ENCODE measurements at regions not wholly inside any gene's neighbourhood (a gene's known extent, or its start where the extent isn't known, plus 50 kb on each side); places are given as distances from the start of the nearest gene placed in this dataset.

DNA sequence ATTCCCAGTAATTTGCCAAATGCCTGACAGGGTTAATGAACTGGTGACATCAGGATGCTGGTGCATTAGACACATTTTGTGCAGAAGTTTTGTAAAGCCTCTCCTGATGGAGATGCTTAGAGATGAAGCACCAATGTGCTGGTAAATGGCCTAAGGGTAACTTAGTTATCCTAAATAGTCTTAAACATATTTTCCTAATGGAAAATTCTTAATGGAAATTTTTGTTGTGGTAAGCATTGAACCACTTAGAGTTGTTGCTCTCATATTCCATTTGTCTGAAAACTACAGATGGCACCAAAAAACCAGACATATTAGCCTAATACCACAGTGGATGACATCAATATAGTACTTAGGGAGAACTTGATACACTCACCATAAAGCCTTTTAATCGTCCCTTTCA, 154.5 kb upstream of the ANK2 start:
- no peak for DNase-seq (ENCODE audit: low spot score)

- no peak for DNase-seq (ENCODE audit: low spot score)
Observed at GRCh38 chr4:112895811-112896608, 153.4 kb upstream of the ANK2 start.

GRCh38 chr4:112896609-112897190, 152.8 kb upstream of the ANK2 start:
- DNase-seq (ENCODE audit: low spot score): no peak

DNA sequence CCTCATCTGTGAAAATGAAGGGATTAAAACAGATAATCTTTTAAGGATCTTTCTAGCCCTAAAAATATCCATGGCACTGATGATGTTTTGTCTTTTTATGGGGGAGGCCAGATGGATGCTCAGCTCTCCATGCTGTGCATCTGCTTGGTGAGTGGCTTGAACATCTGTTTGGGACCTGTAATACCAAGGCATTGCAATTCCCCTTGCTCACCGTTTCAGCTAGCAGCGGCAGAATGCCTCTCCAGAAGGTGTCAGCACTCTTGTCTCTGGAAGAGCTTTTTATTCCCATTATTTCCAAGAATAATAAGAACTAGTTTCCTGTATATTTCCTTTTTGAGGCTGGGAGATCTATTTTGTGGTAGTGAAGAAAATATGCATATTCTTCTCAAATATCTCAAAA, 151.9 kb upstream of the ANK2 start:
- DNase-seq (ENCODE audit: low spot score): no peak

DNA sequence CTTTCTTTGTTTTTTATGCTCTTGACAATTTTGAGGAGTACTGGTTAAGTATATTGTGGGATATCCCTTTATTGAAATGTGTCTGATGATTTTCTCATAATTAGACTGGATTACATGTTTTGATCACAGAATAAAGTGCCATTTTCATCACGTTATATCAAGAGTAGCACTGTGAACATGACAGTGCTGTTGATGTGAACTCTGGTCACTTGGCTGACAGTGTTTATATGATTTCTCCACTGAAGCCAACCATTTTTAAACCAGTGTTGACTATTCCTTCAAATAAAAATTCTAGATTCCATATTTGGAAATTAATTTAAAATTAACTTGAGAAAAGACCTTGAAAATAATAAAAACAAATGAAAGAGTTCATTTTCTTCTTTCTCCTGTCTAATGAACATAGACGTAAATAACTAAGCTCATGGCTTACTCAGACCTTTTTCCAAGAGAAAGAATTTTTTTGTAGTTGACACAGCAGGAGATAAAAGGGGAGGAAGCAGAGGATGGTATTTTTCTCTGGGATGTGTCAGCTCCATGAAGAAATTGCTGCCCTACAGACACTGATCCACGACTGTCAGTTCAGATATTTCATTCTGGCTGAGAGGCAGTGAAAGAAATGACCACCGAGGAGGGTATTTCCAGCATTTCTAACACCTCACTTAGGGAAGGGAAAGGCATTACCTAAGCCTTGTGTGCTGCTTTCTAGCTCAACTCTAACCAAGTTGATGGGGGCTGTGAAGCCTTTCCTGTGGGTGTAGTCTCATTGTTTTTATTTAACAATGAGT, 150.9 kb upstream of the ANK2 start:
- DNase-seq (ENCODE audit: low spot score): no peak

DNA sequence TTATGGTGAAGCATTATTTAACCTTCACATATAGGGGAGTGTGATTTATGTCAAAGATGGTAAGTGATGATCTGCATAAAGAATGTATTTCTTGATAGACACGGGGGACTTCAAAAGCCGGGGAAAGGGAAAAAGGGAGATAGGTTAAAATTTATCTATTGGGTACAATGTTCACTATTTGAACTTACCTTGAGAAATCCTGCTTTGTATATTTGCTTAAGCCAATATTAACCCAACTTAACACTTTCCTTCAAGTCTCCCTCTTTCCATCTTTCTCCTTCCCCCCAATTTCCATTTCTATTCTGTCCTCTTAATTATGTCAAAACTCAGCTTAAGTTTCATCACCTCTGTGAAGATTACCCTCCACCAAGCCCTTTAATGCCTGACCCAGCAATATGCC, 149.0 kb upstream of the ANK2 start:
- DNase-seq (ENCODE audit: low spot score): no peak

- DNase-seq (ENCODE audit: low spot score): no peak
Observed at GRCh38 chr4:112901962-112902411, 147.5 kb upstream of the ANK2 start.

- DNase-seq (ENCODE audit: low spot score): no peak
Observed at GRCh38 chr4:112905728-112906127, 143.7 kb upstream of the ANK2 start.

DNA sequence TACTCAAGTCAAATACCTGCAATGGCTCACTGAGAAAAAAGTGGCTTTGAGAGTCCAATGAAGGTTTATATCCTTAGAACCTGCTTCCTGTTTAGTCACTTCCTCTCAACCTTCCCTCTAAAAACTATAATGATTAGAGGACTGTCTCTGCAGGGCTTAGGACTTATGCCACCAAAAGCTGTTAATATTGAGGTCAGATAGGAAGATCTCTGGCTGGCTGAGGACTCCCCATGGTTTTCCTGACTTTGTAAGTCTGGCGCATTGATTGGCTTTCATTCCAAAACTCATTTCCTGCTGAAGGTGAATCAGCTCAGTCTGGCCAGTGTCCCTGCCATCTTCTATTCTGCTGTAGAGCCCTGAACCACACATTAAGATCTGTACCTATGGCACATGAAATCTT, 140.9 kb upstream of the ANK2 start:
- DNase-seq (ENCODE audit: low spot score): peak; percentile 9

DNA sequence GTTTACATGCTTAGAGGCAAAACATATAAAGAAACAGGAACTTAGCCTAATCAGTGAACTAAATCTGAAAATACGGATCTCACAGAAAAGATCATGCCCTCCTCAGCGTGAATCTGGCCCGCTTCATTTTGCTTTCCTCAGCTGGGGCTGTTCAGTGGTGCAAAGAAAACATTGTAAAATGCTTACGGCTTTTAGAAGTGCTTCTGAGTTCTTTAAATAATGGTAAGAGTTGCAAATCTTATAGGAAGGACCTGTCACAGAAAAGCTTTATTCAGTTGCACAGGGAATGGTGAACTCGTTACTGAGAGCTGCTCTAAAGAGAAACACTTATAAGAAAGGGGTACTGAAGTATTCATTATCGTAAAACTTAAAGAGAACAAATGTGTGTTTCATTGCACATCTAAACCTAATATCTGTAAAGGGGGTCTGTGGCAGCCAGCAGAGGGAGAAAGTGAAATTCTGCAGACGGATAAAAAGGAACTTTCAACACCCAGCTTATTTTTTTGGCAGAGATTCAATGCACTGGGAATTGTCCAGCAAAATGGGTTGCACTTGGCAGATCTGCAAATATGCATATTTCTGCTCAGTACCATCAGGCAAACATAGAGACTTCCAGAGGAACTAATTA, 139.2 kb upstream of the ANK2 start:
- no peak for DNase-seq (ENCODE audit: low spot score)

DNA sequence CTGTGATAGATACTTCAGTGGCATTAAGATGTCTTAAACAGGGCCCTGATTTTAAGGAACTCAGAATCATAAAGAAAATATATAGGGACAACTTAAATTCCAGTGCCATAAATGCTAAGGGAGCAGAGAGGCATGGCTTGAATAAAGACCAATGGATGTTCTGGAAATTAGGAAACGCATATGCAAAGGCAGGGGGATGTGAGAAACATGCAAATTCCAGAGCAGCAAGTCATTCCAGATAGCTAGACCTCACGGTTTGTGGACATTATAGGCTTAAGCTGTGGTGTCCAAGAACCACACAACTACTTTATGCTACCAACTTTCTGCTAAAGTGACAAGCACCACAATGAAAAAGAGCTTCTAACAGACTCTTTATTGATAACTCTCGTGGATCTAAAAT, 132.6 kb upstream of the ANK2 start:
- DNase-seq (ENCODE audit: low spot score): no peak

GRCh38 chr4:112923516-112923915, 125.9 kb upstream of the ANK2 start:
- no peak for DNase-seq (ENCODE audit: low spot score)

GRCh38 chr4:112926819-112927218, 122.6 kb upstream of the ANK2 start:
- DNase-seq (ENCODE audit: low spot score): no peak

DNA sequence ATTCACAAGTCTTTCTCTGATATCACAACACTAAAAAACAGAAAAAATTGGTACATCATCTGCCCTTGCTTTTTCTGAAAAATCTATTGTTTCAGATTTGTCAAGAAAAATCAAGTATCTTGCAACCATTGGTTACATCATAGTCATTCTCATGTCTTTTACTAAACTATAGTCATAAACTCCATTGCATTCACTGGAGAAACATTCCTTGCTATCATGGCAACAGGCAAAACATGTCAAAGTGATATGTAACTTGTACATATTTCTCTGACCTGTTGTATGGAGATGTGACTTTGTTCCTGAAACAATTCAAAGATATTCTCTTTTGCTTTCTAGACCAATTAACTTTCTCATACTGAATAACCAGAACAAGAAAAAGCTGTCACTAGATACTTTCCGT, 121.9 kb upstream of the ANK2 start:
- peak; percentile 5 for DNase-seq (ENCODE audit: low spot score)

- no peak for DNase-seq (ENCODE audit: low spot score)
Observed at GRCh38 chr4:112931001-112931400, 118.5 kb upstream of the ANK2 start.

DNA sequence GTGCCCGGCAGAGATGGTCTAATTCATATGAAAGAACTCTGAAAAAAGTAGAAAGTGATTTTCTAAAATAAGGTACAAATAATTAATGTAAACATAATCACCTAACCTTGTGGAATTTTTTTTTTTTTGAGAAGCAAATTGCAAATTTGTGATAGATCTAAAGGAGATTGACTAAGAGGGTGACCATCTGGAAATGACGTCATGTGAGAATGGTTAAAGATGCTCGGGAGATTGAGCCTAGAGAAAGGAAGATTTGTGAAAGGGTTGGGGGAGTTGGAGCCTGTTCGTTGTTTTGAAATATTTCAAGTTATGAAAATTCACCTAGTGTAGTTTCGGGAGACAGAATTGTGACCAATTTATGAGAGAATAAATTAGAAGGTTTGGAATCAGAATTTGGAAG, 115.7 kb upstream of the ANK2 start:
- no peak for DNase-seq (ENCODE audit: low spot score)

- DNase-seq (ENCODE audit: low spot score): peak; percentile 68
Observed at GRCh38 chr4:112938461-112939058, 110.9 kb upstream of the ANK2 start.

- DNase-seq (ENCODE audit: low spot score): no peak
Observed at GRCh38 chr4:112939901-112940300, 109.6 kb upstream of the ANK2 start.

- no peak for DNase-seq (ENCODE audit: low spot score)
Observed at GRCh38 chr4:112940336-112940735, 109.1 kb upstream of the ANK2 start.

DNA sequence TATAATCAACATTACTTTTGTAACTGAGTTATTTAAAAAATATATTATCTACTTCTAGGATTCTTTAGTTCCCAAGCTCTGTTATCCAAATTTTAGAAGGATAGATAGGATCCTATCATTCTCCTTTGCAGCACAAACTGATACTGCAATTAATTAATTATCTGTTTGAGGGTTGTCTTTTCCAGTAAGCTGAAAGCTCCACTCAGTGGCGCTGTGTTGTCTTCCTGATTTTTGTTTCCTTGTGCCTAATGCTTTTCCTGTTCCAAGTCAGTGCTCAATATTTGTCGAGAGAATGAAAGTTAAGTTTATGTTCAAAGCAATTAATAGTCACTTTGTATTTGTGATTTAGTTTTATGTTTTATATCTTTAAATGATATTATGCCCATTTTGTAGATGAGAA, 107.4 kb upstream of the ANK2 start:
- no peak for DNase-seq (ENCODE audit: low spot score)

- DNase-seq (ENCODE audit: low spot score): no peak
Observed at GRCh38 chr4:112942997-112943396, 106.5 kb upstream of the ANK2 start.

DNA sequence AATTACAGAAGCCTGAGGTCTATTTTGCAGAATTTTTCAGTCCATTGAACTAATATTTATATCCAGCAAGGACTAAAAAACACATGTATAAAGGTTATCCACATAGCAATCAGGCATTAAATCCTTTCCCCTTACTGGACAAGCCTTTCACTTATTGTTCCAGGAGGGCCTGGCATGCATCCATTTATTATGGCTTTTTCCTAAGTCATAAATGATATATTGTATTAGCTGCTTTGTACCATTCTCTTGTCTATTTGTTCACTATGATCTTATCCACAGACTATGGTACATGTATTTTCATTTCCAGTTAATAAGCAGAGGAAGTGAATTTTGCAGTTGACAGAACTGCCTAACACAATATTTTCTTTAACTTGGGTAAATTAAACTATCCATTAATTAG, 105.4 kb upstream of the ANK2 start:
- no peak for DNase-seq (ENCODE audit: low spot score)
